Pancreas (tissue), 10 donors: ENCODE measurements at regions not wholly inside any gene's neighbourhood (a gene's known extent, or its start where the extent isn't known, plus 50 kb on each side); places are given as distances from the start of the nearest gene placed in this dataset.
A peak's percentile ranks its signal among the peaks of the same experiment; 100 is the strongest.

Experiments used
- ATAC-seq, 4 donors: fragments of 200-7000 bp; cut with Tn5 transposase; one replicate each; pipeline versions ENCODE4 v1.8.0 to v1.9.1; 2020; ENCODE audit warnings: mild to moderate bottlenecking in 4 of 4, moderate library complexity in 4 of 4
- DNase-seq, 6 donors: peaks; one replicate each; pipeline ENCODE4 v3.0.0-alpha.2; 2020
- FAIRE-seq: peaks from 2 replicates; lab custom pipeline; 2012; peaks lifted over from hg19 to GRCh38; lab: Jason Lieb, UNC
- H3K27ac ChIP-seq, 4 donors: fragments of 200-600 bp; sonication (generic); 1 replicate in 3 of 4; 2 replicates in 1 of 4; pipeline versions ENCODE4 v1.5.0 to v1.8.0; 2020
- H3K27me3 ChIP-seq, 4 donors: fragments of 200-600 bp; one replicate each; pipeline ENCODE4 v1.8.0; 2021
- H3K36me3 ChIP-seq, 3 donors: fragments of 200-600 bp; sonication (generic) in 1 of 3; one replicate each; pipeline versions ENCODE4 v1.5.0 to v1.8.0; 2020 to 2021
- H3K4me1 ChIP-seq, 3 donors: fragments of 200-600 bp; one replicate each; pipeline ENCODE4 v1.8.0; 2021
- H3K4me3 ChIP-seq, 4 donors: fragments of 200-600 bp; sonication (generic) in 2 of 4; one replicate each; pipeline versions ENCODE4 v1.5.0 to v1.8.0; 2020 to 2021
- H3K9me3 ChIP-seq, 4 donors: fragments of 200-600 bp; one replicate each; pipeline ENCODE4 v1.8.0; 2021
- WGBS, 2 donors: extraction: QIAGEN DNeasy Blood & Tissue Kit; methylation state at CpG; one replicate each; pipeline ENCODE4 v1.1.7; 2013; 5-methylcytosine and 5-hydroxymethylcytosine counted together
- intact Hi-C, 3 donors: fragments of 100-400 bp; cut with DNase I; formaldehyde crosslinking; loops; one replicate each; pipeline versions ENCODE4 v1.11.1 to v1.14.2; 2022
- TF ChIP-seq, protein P1 (sequence below), 4 donors: fragments of 200-600 bp; sonication (generic) in 3 of 4; IDR thresholded peaks; one replicate each; pipeline versions ENCODE4 v1.5.0 to v1.8.0; 2021; ENCODE audit warnings: antibody characterized with exemption in 4 of 4
- donor health status: healthy with polysubstance abuse.
- donor health status: DM: no; HTN: no; CAD: no; lungs with moderate emphysema.
- donor health status: DM: no; HTN: no; CAD: no.
- donor health status: control.
- donor health status: control.
- donor health status: Bipolar disorder and iron deficiency.
- donor health status: DM: yes; HTN: yes; CAD: no.
- donor health status: DM: no; HTN: no; CAD: no.
- donor health status: DM: no; HTN: no; CAD: no.
- donor health status: DM: yes; HTN: yes; CAD: no.

- intact Hi-C loops = no loop called here
- H3K4me3 ChIP-seq = no peak overlapping the region
- TF ChIP-seq, protein P1, sequence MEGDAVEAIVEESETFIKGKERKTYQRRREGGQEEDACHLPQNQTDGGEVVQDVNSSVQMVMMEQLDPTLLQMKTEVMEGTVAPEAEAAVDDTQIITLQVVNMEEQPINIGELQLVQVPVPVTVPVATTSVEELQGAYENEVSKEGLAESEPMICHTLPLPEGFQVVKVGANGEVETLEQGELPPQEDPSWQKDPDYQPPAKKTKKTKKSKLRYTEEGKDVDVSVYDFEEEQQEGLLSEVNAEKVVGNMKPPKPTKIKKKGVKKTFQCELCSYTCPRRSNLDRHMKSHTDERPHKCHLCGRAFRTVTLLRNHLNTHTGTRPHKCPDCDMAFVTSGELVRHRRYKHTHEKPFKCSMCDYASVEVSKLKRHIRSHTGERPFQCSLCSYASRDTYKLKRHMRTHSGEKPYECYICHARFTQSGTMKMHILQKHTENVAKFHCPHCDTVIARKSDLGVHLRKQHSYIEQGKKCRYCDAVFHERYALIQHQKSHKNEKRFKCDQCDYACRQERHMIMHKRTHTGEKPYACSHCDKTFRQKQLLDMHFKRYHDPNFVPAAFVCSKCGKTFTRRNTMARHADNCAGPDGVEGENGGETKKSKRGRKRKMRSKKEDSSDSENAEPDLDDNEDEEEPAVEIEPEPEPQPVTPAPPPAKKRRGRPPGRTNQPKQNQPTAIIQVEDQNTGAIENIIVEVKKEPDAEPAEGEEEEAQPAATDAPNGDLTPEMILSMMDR (IDR thresholded peaks at IDR 0.05) = no peak
- FAIRE-seq = no peak
- WGBS, 2 donors = 70 to 81% methylated on average over 10 of the region's 10 CpGs
- H3K27ac ChIP-seq = no peak overlapping the region
- ATAC-seq = no peak
- H3K27me3 ChIP-seq = no peaks in the 10 kb centered on the region
- H3K4me1 ChIP-seq = no peaks in the 10 kb centered on the region
- no peaks in the 10 kb centered on the region for H3K36me3 ChIP-seq
- no peak for DNase-seq
- no peaks in the 10 kb centered on the region for H3K9me3 ChIP-seq
Measured at GRCh38 chr20:41894255-41894963, 276.2 kb upstream of the CHD6 start.

GRCh38 chr20:41892031-41892430 lies 273.9 kb upstream of the CHD6 start:
- H3K9me3 ChIP-seq = no peaks in the 10 kb centered on the region
- H3K36me3 ChIP-seq = no peaks in the 10 kb centered on the region
- no peak for FAIRE-seq
- no peaks in the 10 kb centered on the region for H3K27me3 ChIP-seq
- intact Hi-C loops = no loop called here
- no peak for ATAC-seq
- no peaks in the 10 kb centered on the region for H3K4me1 ChIP-seq
- no peak for DNase-seq
- no peak overlapping the region for H3K27ac ChIP-seq
- TF ChIP-seq, protein P1 (IDR thresholded peaks at IDR 0.05) = no peak
- 57 to 61% methylated on average over 5 of the region's 5 CpGs for WGBS, 2 donors
- H3K4me3 ChIP-seq = no peak overlapping the region

DNA sequence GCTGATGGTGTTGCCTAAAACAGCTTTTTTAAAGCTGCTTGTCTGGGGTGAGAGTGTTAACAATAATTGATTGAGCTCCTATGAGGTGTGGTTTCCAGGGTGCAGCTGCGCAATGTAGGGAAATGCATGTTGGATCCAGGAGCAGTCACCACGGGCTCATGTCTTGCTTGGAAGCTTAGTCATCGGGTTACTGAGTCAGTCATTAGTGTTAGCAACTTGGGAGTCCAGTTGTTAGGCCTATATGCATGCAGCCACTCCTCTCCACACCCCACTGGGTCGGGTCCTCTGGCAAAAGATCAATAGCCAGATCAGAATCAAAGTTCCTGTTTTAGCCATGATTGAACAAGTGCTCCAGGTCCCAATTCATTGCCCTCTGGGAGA lies 271.7 kb upstream of the CHD6 start:
- Histone ChIP-seq H3K9me3 (no peaks in the 10 kb centered on the region), H3K4me1 (no peaks in the 10 kb centered on the region), H3K27ac (no peak overlapping the region), H3K4me3 (no peak overlapping the region), H3K36me3 (no peaks in the 10 kb centered on the region), H3K27me3 (no peaks in the 10 kb centered on the region)
- DNase-seq (no peak), ATAC-seq (peak in 1 of 4 donors; percentile 73), FAIRE-seq (no peak)
- intact Hi-C loops = no loop called here
- TF ChIP-seq, protein P1 (IDR thresholded peaks at IDR 0.05) = no peak
- WGBS, 2 donors = 25 to 40% methylated on average over 4 of the region's 4 CpGs

DNA sequence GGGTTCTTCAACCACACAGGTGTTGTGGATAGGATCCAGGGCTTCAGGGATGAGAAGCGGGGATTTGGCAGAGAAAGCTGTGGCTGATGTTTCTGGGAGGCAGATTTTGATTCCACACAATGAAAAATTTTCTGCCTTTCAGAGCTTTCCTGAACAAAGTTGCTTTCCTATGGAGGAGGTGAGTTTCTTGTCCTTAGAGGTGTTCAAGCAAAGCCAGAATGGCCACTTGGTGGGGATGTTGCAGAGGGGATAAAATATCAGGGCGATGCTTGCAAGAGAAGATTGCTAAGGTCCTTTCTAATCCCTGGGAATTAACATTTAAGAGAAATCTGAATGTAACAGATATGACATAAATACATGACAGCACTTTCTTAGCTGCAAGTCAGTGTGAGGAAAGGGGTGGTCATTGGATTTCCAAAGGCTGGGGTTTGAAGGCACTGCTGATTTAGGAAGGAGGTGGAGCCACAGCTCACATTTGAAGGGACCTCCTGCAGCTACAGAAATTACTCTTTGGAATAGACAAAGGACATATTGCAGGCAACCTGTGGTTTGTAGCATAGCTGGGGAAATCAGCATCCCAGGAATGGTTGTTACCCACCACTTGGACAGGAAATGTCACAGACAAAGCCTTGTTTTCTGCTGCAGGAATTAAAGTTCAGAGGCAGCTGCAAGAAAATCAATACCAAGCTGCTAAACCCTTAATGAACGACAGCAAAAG lies 271.1 kb upstream of the CHD6 start:
- Histone ChIP-seq H3K9me3 (no peaks in the 10 kb centered on the region), H3K36me3 (no peaks in the 10 kb centered on the region), H3K4me1 (no peaks in the 10 kb centered on the region), H3K27ac (no peak overlapping the region), H3K27me3 (no peaks in the 10 kb centered on the region), H3K4me3 (no peak overlapping the region)
- FAIRE-seq = no peak
- no peak for DNase-seq
- intact Hi-C loops = no loop called here
- TF ChIP-seq, protein P1 (IDR thresholded peaks at IDR 0.05) = no peak
- 52 to 53% methylated on average over 3 of the region's 3 CpGs for WGBS, 2 donors
- ATAC-seq = peak in 2 of 4 donors; percentile 28 to 51

DNA sequence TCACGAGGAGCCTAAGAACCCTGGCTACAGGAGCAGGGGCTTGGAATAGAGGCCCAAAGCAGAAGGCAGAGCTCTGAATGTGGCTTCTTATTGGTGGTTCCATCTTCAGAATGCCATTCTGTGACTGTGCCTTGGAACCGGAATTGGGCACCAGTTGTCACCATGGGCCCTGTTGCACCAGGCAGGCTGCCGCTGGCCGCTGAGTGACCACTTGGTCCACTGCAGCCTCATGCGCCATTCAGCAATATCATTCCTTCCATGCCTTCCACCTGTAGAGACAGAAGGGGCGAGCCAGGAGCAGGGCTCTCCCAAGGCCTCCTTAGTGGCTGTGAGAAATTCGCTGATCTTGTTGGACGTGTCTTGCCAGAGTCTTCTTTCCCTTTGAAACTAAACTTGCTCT lies 270.3 kb upstream of the CHD6 start:
- no peak for FAIRE-seq

More for the DNA sequence above, 270.3 kb upstream of the CHD6 start:
- H3K36me3 ChIP-seq = no peaks in the 10 kb centered on the region
- no peaks in the 10 kb centered on the region for H3K27me3 ChIP-seq
- H3K27ac ChIP-seq = no peak overlapping the region
- no peak overlapping the region for H3K4me3 ChIP-seq
- 71 to 86% methylated on average over 8 of the region's 8 CpGs for WGBS, 2 donors
- no peaks in the 10 kb centered on the region for H3K4me1 ChIP-seq
- DNase-seq (no peak), ATAC-seq (no peak)
- TF ChIP-seq, protein P1 (IDR thresholded peaks at IDR 0.05) = no peak
- no peaks in the 10 kb centered on the region for H3K9me3 ChIP-seq
- intact Hi-C loops = no loop called here
